DOHH2 (cell line): ENCODE measurements at regions not wholly inside any gene's neighbourhood (a gene's known extent, or its start where the extent isn't known, plus 50 kb on each side); places are given as distances from the start of the nearest gene placed in this dataset.

Source experiments
- EZH2phosphoT487 ChIP-seq: fragments of 200-600 bp; sonication (generic); IDR thresholded peaks from 2 replicates; pipeline ENCODE4 v1.6.1; 2017; ENCODE audit warnings: borderline replicate concordance, mild to moderate bottlenecking, antibody characterized with exemption, low read length, moderate library complexity, mixed read lengths
- TF ChIP-seq, protein P1 (sequence below): fragments of 200-600 bp; sonication (generic); IDR thresholded peaks from one replicate; pipeline ENCODE4 v1.5.1; 2014; ENCODE audit warnings: antibody characterized with exemption, mild to moderate bottlenecking, low read depth, low read length; ENCODE audit not compliant: poor library complexity, severe bottlenecking

- TF ChIP-seq, protein P1, sequence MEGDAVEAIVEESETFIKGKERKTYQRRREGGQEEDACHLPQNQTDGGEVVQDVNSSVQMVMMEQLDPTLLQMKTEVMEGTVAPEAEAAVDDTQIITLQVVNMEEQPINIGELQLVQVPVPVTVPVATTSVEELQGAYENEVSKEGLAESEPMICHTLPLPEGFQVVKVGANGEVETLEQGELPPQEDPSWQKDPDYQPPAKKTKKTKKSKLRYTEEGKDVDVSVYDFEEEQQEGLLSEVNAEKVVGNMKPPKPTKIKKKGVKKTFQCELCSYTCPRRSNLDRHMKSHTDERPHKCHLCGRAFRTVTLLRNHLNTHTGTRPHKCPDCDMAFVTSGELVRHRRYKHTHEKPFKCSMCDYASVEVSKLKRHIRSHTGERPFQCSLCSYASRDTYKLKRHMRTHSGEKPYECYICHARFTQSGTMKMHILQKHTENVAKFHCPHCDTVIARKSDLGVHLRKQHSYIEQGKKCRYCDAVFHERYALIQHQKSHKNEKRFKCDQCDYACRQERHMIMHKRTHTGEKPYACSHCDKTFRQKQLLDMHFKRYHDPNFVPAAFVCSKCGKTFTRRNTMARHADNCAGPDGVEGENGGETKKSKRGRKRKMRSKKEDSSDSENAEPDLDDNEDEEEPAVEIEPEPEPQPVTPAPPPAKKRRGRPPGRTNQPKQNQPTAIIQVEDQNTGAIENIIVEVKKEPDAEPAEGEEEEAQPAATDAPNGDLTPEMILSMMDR, result no peak
- TF ChIP-seq EZH2phosphoT487, result no peak
These were observed 116.6 kb upstream of the PRDX6 start for GRCh38 chr1:173360487-173361063.
